SK-N-SH treated with all-trans-retinoic acid at 6 μM for 48 hours (cell line): ENCODE measurements at regions not wholly inside any gene's neighbourhood (a gene's known extent, or its start where the extent isn't known, plus 50 kb on each side); places are given as distances from the start of the nearest gene placed in this dataset.

ENCODE experiments used
- ARNTL ChIP-seq: fragments of 450-650 bp; formaldehyde crosslinking; IDR thresholded peaks from 2 replicates; pipeline ENCODE4 v1.5.0; 2020; ENCODE audit warnings: low read depth, mild to moderate bottlenecking, moderate library complexity, borderline replicate concordance
- BACH2 ChIP-seq: fragments of 250-450 bp; sonication (Bioruptor Pico); IDR thresholded peaks from 2 replicates; pipeline ENCODE4 v1.9.0; 2021; ENCODE audit warnings: mild to moderate bottlenecking, borderline replicate concordance
- CSDC2 ChIP-seq: fragments of 250-450 bp; sonication (Bioruptor Pico); IDR thresholded peaks from 2 replicates; pipeline ENCODE4 v1.5.0; 2020; ENCODE audit warnings: mild to moderate bottlenecking, moderate library complexity
- ISL1 ChIP-seq: fragments of 250-450 bp; sonication (Bioruptor Pico); IDR thresholded peaks from 2 replicates; pipeline ENCODE4 v2.1.2; 2022; ENCODE audit warnings: mild to moderate bottlenecking, moderate library complexity
- PPARA ChIP-seq: fragments of 250-450 bp; sonication (Bioruptor Pico); IDR thresholded peaks from 2 replicates; pipeline ENCODE4 v1.5.0; 2020; ENCODE audit warnings: mild to moderate bottlenecking, borderline replicate concordance
- RARB ChIP-seq: fragments of 250-450 bp; sonication (Bioruptor Pico); IDR thresholded peaks from 2 replicates; pipeline ENCODE4 v1.8.0; 2021; ENCODE audit warnings: mild to moderate bottlenecking, moderate library complexity
- SNAI2 ChIP-seq: fragments of 250-450 bp; sonication (Bioruptor Pico); IDR thresholded peaks from 2 replicates; pipeline ENCODE4 v1.5.0; 2020; ENCODE audit warnings: mild to moderate bottlenecking, moderate library complexity
- TCF4 ChIP-seq: fragments of 250-450 bp; sonication (Bioruptor Pico); IDR thresholded peaks from 2 replicates; pipeline ENCODE4 v1.8.0; 2021; ENCODE audit warnings: mild to moderate bottlenecking, moderate library complexity, borderline replicate concordance
- ZC3H10 ChIP-seq: fragments of 250-450 bp; sonication (Bioruptor Pico); IDR thresholded peaks from 2 replicates; pipeline ENCODE4 v1.5.1; 2021; ENCODE audit warnings: mild to moderate bottlenecking, moderate library complexity
- ZFP3 ChIP-seq: fragments of 250-450 bp; sonication (Bioruptor Pico); IDR thresholded peaks from 2 replicates; pipeline ENCODE4 v1.5.0; 2020; ENCODE audit warnings: mild to moderate bottlenecking, moderate library complexity
- TF ChIP-seq, protein P1 (sequence below): fragments of 250-450 bp; sonication (Bioruptor Pico); IDR thresholded peaks from 2 replicates; pipeline ENCODE4 v1.5.1; 2020; ENCODE audit warnings: low read depth, mild to moderate bottlenecking, moderate library complexity
- TF ChIP-seq, protein P2 (sequence below): fragments of 250-450 bp; sonication (Bioruptor Pico); IDR thresholded peaks from 2 replicates; pipeline ENCODE4 v1.5.0; 2020; ENCODE audit warnings: mild to moderate bottlenecking, moderate library complexity
- TF ChIP-seq, protein P3 (sequence below): fragments of 250-450 bp; sonication (Bioruptor Pico); IDR thresholded peaks from 2 replicates; pipeline ENCODE4 v1.8.0; 2020; ENCODE audit warnings: mild to moderate bottlenecking, moderate library complexity, borderline replicate concordance
- TF ChIP-seq, protein P4 (sequence below): fragments of 250-450 bp; sonication (Bioruptor Pico); IDR thresholded peaks from 2 replicates; pipeline ENCODE4 v1.5.1; 2021; ENCODE audit warnings: mild to moderate bottlenecking, moderate library complexity

DNA sequence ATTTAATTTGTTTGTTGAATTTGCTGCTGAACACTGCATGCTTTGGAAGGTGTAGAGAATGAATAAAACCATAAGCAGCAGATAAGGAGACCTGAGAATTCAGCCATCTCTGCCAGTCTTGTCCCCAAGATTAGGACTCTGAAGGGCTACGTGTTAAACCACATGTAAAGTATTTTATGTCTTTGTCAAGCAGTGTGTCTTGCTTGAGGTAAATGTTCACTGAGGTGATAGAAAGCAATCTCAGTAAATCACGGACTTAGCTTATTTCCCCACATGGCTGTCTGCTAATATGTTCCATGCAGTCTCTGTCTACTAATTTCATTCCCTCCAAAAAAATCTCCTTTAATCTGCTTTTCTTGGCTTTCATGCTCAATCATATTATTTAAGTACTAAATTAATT is 467.1 kb downstream of the RAP2B start:
- TF ChIP-seq SNAI2 (CRISPR knock-in tag) (no peak), RARB (no peak), ISL1 (CRISPR knock-in tag) (no peak), ZC3H10 (CRISPR knock-in tag) (no peak), ARNTL (CRISPR knock-in tag) (no peak), TCF4 (no peak), PPARA (CRISPR knock-in tag) (no peak), BACH2 (CRISPR knock-in tag) (no peak), ZFP3 (CRISPR knock-in tag) (no peak), CSDC2 (CRISPR knock-in tag) (no peak)
- TF ChIP-seq, protein P1, sequence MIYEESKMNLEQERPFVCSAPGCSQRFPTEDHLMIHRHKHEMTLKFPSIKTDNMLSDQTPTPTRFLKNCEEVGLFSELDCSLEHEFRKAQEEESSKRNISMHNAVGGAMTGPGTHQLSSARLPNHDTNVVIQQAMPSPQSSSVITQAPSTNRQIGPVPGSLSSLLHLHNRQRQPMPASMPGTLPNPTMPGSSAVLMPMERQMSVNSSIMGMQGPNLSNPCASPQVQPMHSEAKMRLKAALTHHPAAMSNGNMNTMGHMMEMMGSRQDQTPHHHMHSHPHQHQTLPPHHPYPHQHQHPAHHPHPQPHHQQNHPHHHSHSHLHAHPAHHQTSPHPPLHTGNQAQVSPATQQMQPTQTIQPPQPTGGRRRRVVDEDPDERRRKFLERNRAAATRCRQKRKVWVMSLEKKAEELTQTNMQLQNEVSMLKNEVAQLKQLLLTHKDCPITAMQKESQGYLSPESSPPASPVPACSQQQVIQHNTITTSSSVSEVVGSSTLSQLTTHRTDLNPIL (CRISPR knock-in tag) = no peak
- TF ChIP-seq, protein P2, sequence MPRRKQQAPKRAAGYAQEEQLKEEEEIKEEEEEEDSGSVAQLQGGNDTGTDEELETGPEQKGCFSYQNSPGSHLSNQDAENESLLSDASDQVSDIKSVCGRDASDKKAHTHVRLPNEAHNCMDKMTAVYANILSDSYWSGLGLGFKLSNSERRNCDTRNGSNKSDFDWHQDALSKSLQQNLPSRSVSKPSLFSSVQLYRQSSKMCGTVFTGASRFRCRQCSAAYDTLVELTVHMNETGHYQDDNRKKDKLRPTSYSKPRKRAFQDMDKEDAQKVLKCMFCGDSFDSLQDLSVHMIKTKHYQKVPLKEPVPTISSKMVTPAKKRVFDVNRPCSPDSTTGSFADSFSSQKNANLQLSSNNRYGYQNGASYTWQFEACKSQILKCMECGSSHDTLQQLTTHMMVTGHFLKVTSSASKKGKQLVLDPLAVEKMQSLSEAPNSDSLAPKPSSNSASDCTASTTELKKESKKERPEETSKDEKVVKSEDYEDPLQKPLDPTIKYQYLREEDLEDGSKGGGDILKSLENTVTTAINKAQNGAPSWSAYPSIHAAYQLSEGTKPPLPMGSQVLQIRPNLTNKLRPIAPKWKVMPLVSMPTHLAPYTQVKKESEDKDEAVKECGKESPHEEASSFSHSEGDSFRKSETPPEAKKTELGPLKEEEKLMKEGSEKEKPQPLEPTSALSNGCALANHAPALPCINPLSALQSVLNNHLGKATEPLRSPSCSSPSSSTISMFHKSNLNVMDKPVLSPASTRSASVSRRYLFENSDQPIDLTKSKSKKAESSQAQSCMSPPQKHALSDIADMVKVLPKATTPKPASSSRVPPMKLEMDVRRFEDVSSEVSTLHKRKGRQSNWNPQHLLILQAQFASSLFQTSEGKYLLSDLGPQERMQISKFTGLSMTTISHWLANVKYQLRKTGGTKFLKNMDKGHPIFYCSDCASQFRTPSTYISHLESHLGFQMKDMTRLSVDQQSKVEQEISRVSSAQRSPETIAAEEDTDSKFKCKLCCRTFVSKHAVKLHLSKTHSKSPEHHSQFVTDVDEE (CRISPR knock-in tag) = no peak
- TF ChIP-seq, protein P3, sequence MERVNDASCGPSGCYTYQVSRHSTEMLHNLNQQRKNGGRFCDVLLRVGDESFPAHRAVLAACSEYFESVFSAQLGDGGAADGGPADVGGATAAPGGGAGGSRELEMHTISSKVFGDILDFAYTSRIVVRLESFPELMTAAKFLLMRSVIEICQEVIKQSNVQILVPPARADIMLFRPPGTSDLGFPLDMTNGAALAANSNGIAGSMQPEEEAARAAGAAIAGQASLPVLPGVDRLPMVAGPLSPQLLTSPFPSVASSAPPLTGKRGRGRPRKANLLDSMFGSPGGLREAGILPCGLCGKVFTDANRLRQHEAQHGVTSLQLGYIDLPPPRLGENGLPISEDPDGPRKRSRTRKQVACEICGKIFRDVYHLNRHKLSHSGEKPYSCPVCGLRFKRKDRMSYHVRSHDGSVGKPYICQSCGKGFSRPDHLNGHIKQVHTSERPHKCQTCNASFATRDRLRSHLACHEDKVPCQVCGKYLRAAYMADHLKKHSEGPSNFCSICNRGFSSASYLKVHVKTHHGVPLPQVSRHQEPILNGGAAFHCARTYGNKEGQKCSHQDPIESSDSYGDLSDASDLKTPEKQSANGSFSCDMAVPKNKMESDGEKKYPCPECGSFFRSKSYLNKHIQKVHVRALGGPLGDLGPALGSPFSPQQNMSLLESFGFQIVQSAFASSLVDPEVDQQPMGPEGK (CRISPR knock-in tag) = no peak
- TF ChIP-seq, protein P4, sequence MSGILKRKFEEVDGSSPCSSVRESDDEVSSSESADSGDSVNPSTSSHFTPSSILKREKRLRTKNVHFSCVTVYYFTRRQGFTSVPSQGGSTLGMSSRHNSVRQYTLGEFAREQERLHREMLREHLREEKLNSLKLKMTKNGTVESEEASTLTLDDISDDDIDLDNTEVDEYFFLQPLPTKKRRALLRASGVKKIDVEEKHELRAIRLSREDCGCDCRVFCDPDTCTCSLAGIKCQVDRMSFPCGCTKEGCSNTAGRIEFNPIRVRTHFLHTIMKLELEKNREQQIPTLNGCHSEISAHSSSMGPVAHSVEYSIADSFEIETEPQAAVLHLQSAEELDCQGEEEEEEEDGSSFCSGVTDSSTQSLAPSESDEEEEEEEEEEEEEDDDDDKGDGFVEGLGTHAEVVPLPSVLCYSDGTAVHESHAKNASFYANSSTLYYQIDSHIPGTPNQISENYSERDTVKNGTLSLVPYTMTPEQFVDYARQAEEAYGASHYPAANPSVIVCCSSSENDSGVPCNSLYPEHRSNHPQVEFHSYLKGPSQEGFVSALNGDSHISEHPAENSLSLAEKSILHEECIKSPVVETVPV (CRISPR knock-in tag) = no peak
